Nephron progenitor cell (in vitro differentiated cells): ENCODE measurements at regions not wholly inside any gene's neighbourhood (a gene's known extent, or its start where the extent isn't known, plus 50 kb on each side); places are given as distances from the start of the nearest gene placed in this dataset.
A peak's percentile ranks its signal among the peaks of the same experiment; 100 is the strongest.

ENCODE experiments used
- DNase-seq: peaks from one replicate; pipeline ENCODE4 v3.0.0; 2021
- H3K27ac Mint-ChIP-seq: 2 replicates; pipeline ENCODE4 v1.8.0; 2021; ENCODE audit warnings: mild to moderate bottlenecking, moderate library complexity, mixed read lengths
- H3K27me3 Mint-ChIP-seq: 2 replicates; pipeline ENCODE4 v1.8.0; 2021; ENCODE audit warnings: mild to moderate bottlenecking, low read depth, mixed read lengths; ENCODE audit not compliant: poor library complexity
- H3K36me3 Mint-ChIP-seq: 2 replicates; pipeline ENCODE4 v1.8.0; 2021; ENCODE audit warnings: low read depth, mixed read lengths
- H3K4me1 Mint-ChIP-seq: 2 replicates; pipeline ENCODE4 v1.8.0; 2021; ENCODE audit warnings: mixed read lengths
- H3K4me3 Mint-ChIP-seq: 2 replicates; pipeline ENCODE4 v1.8.0; 2021; ENCODE audit warnings: mild to moderate bottlenecking, moderate library complexity, mixed read lengths
- H3K9me3 Mint-ChIP-seq: 2 replicates; pipeline ENCODE4 v1.8.0; 2021; ENCODE audit warnings: mild to moderate bottlenecking, moderate library complexity, mixed read lengths
- TF ChIP-seq, protein P1 (sequence below): fragments of 200-600 bp; sonication (generic); IDR thresholded peaks from 2 replicates; pipeline ENCODE4 v1.5.0; 2021; ENCODE audit warnings: antibody characterized with exemption

DNA sequence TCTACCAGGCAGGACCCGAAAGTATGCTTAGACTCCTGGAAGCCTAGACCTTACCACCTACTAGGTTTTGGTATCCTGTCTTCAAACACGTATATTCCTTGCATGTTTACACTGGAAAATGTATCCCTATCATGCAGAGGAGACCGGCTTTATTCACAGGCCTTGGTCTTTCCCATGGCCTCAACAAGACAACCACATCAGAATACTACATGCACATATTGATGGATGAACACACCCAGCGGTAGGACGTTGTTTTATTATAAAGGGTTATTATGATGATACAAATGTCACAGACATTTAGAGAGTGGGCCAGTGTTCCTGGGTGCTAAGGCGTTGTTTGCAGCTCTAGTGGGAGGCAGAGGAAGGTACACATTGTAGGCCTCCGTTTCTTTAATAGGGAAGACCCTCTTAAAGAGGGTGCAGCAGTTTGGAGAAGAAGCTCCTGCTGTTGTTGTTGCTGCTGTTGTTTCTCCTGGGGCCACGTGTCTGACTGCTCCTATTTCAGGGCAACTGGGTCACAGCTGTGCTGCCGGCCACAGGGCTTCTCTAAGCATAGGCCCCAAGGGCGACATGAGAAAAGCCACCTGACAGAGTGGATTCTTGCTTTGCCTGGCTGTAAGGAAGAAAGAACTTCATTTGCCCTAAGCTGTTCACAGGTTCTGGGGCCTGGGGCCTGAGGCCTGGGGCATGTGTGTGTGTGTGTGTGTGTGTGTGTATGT lies 98.3 kb upstream of the SASH1 start:
- Mint-ChIP-seq H3K9me3 (no peaks in the 10 kb centered on the region), H3K4me3 (peak overlapping the region; percentile 58), H3K4me1 (peaks cover 86% of the 10 kb centered on the region), H3K27ac (peak overlapping the region; percentile 98), H3K36me3 (no peaks in the 10 kb centered on the region), H3K27me3 (no peaks in the 10 kb centered on the region)
- DNase-seq, result no peak
- TF ChIP-seq, protein P1, sequence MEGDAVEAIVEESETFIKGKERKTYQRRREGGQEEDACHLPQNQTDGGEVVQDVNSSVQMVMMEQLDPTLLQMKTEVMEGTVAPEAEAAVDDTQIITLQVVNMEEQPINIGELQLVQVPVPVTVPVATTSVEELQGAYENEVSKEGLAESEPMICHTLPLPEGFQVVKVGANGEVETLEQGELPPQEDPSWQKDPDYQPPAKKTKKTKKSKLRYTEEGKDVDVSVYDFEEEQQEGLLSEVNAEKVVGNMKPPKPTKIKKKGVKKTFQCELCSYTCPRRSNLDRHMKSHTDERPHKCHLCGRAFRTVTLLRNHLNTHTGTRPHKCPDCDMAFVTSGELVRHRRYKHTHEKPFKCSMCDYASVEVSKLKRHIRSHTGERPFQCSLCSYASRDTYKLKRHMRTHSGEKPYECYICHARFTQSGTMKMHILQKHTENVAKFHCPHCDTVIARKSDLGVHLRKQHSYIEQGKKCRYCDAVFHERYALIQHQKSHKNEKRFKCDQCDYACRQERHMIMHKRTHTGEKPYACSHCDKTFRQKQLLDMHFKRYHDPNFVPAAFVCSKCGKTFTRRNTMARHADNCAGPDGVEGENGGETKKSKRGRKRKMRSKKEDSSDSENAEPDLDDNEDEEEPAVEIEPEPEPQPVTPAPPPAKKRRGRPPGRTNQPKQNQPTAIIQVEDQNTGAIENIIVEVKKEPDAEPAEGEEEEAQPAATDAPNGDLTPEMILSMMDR, result no peak

DNA sequence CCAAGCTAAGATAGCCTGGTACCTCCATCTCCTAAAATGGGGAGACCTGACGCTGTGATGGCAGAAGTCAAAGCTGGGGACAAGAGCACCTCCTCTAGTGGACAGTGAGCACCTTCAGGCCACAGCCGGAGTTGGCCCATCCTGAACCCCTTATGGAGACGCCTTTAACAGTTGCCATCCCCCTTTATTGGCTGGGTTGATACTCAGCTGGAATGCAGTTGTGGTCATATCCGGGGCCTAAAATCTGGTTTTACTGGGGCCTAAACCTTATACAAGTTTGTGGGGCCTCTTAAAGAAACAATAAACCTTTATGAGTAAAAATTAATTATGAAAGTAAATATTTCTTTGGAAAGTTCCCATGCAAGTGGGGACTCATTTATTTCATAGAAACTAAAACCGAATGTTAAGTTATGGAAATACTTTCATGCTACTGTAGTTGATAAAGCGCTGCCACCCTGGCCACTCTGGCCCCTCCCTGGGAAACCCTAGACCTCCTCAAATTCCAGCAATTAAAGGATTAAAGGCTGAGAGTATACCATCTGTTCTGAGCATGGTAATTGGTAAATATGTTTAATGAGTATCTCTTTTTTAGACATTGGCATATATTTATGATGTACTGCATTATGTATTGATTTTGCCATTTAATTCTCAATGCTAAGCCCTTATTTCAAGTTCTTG lies 95.1 kb upstream of the SASH1 start:
- TF ChIP-seq, protein P1, result no peak
- DNase-seq, result no peak
- no peak overlapping the region for H3K4me3 Mint-ChIP-seq
- no peaks in the 10 kb centered on the region for H3K9me3 Mint-ChIP-seq
- H3K27me3 Mint-ChIP-seq, result no peaks in the 10 kb centered on the region
- H3K27ac Mint-ChIP-seq, result peak overlapping the region; percentile 92
- peaks cover 80% of the 10 kb centered on the region for H3K4me1 Mint-ChIP-seq
- no peaks in the 10 kb centered on the region for H3K36me3 Mint-ChIP-seq

DNA sequence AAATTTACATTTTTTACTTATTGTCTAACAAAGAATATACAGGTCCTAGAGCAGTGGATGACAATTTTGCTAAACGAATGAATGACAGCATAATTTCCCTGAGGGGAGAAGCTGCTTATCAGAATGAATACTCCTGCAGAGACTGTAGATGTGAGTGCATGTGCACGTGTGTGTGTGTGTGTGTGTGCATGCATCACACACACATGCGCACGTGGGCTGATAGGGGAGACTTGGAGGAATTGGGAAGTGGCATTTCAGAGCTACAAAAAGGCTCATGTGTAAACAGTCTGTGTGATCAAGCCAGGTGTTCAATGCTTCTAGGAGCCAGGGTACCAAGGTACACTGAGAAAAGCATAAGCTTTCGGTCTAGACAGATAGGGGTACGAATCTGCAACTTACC lies 93.5 kb upstream of the SASH1 start:
- DNase-seq, result no peak
- Mint-ChIP-seq H3K9me3 (peaks cover 3% of the 10 kb centered on the region), H3K4me3 (no peak overlapping the region), H3K27ac (peak overlapping the region; percentile 40), H3K36me3 (no peaks in the 10 kb centered on the region), H3K4me1 (peaks cover 72% of the 10 kb centered on the region), H3K27me3 (no peaks in the 10 kb centered on the region)
- TF ChIP-seq, protein P1, result no peak

DNA sequence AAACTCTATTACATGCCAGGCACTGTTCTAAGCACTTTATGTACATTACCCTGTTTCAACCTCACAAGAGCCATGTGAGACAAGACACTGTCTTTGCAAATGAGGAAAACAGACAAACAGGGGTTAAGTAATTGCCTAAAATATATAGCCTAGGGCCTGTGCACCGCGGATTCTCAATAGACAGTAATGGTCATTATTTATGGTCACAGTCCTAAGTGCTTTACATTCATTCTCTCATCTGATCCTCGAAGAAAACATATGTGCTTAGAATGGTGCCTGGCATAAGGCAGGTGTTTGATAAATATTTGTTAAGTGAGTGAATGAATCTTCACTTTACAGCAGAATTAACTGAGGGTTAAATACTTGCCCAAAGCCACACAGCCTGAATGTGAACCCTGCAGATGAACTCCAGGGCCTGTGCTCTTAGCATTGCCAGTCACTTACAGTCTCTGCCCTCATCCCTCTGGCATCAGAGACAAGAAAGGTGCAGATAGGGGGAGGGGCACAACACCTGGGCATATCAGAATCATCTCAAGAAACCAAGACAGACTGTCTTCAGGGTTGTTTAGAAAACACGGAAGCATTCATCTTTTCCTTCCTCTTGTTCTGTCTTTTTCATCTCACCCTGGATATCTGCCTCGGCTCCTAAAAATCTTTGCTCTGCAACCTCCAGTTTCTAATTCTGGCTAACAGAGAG lies 92.8 kb upstream of the SASH1 start:
- no peak overlapping the region for H3K4me3 Mint-ChIP-seq
- TF ChIP-seq, protein P1, result no peak
- H3K36me3 Mint-ChIP-seq, result no peaks in the 10 kb centered on the region
- H3K9me3 Mint-ChIP-seq, result peaks cover 5% of the 10 kb centered on the region
- H3K4me1 Mint-ChIP-seq, result peaks cover 65% of the 10 kb centered on the region
- peak overlapping the region; percentile 59 for H3K27ac Mint-ChIP-seq
- no peak for DNase-seq
- H3K27me3 Mint-ChIP-seq, result no peaks in the 10 kb centered on the region

DNA sequence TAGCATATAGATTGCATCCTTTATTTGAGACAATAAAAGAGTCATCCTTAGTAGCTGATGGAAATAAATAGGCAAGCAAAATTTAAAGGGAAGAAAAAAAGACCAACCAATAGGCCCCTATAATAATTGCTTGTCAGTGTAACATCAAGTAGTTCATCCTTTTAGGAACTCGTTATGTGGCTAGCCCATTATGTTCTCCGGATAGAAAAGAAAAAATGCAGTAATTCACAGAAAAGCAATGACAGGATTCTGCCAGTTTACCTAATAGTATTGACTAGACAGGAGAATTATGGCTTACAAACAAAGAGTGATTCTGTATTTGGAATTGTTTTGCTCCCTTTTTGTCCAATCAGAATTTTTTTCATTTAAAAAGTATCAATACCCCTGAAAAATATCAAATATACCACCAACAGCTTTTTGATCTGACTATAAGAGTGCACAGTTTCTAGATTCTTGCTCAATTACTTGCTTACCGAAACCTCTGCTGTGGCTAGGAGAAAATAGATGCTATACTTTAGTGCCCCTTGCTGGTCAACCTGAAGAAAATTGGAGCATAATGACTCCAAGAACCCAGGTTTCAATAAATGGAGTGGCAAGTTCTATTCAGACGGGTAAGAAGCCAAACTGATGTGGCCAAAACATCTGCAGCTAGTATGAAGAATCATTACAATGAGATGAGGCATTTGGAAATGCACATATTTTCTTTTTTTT lies 91.5 kb upstream of the SASH1 start:
- peaks cover 10% of the 10 kb centered on the region for H3K9me3 Mint-ChIP-seq

More for the DNA sequence above, 91.5 kb upstream of the SASH1 start:
- H3K4me3 Mint-ChIP-seq, result no peak overlapping the region
- H3K27ac Mint-ChIP-seq, result no peak overlapping the region
- no peaks in the 10 kb centered on the region for H3K27me3 Mint-ChIP-seq
- peaks cover 54% of the 10 kb centered on the region for H3K4me1 Mint-ChIP-seq
- no peak for DNase-seq
- no peaks in the 10 kb centered on the region for H3K36me3 Mint-ChIP-seq
- TF ChIP-seq, protein P1, result no peak
